GM20000 (cell line): ENCODE measurements at regions not wholly inside any gene's neighbourhood (a gene's known extent, or its start where the extent isn't known, plus 50 kb on each side); places are given as distances from the start of the nearest gene placed in this dataset.

Experiments
- DNase-seq: peaks from one replicate; pipeline ENCODE4 v3.0.0; 2012; ENCODE audit warnings: low spot score
- TF ChIP-seq, protein P1 (sequence below): IDR thresholded peaks from 2 replicates; pipeline ENCODE4 v1.5.1; 2012; ENCODE audit warnings: mild to moderate bottlenecking, control low read depth; ENCODE audit errors: extremely low read depth, missing control alignments

DNA sequence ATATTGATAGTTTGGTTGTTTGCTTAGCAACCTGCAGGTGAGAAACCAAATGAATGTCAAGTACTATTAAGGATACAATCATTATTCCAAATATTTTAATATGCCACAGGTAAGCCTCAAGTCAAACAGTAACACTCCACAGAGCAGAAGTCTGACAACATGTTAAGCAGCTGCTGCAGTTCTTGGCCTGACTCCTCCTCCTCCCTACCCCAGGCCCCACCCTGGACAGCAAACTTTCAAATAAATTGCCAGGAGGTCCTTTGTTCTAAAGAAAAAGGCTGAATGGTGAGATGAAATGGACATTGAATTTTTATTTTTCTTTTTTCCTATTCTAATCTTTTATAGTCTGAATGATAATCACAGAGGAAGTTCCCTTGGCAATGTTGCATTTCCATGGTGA lies 260.0 kb upstream of the POU2AF2 start:
- TF ChIP-seq, protein P1, sequence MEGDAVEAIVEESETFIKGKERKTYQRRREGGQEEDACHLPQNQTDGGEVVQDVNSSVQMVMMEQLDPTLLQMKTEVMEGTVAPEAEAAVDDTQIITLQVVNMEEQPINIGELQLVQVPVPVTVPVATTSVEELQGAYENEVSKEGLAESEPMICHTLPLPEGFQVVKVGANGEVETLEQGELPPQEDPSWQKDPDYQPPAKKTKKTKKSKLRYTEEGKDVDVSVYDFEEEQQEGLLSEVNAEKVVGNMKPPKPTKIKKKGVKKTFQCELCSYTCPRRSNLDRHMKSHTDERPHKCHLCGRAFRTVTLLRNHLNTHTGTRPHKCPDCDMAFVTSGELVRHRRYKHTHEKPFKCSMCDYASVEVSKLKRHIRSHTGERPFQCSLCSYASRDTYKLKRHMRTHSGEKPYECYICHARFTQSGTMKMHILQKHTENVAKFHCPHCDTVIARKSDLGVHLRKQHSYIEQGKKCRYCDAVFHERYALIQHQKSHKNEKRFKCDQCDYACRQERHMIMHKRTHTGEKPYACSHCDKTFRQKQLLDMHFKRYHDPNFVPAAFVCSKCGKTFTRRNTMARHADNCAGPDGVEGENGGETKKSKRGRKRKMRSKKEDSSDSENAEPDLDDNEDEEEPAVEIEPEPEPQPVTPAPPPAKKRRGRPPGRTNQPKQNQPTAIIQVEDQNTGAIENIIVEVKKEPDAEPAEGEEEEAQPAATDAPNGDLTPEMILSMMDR: no peak
- no peak for DNase-seq

DNA sequence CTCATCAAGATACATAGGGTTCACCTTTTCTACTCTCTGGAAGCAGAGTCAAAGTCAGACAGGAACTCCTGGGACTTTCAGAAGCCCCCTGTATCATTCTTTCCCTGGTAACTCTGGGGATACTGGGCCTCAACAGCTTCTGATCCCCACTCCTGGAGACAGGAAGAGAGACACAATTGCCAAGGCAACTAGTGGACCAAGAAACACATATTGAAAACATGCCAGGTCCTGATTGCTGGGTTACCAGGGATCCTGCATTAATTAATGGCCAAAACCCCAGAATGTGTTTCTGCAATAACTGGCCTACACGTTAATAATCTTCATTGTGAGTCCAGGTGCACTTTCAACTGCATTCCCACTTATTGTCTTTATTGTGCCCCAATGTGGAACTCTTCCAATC lies 260.8 kb upstream of the POU2AF2 start:
- TF ChIP-seq, protein P1: no peak
- no peak for DNase-seq

DNA sequence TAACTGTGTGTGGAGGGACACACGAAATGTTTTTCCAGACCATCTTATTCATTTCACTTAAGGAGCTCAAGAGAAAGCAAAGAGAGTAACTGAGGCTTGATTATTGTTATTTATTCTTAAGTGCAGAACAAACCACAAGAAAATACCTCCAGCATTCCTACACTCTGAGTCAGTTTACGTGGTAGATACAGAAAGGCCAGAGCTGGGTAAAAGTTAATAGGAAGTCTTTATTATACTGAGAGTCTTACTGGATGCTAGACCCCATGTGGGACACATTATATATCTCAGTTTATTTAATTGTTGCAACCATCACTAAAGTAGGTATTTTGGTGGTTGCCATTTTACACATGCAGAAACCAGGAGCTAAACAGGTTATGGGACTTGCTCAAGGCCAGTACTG lies 261.4 kb upstream of the POU2AF2 start:
- TF ChIP-seq, protein P1: no peak
- DNase-seq: no peak

DNA sequence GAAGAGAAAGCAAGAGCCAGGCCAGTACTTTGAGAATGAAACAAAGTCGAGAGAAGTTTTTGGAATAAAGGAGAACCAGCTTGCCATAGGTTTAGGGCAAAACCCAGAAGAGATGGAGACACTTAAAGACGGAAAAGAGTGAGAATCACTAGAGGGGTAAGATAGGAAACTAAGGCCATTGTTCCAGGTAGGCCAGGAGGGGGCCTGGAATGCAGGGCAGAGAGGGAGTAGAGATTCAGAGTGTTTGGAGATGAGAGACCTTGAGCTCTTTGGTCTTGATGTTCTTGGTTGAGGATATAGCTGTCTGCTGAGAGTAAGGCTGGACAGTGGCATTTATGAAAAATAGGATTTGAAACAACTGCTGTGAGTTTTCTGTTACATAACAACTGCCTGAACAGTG lies 263.3 kb upstream of the POU2AF2 start:
- no peak for DNase-seq

DNA sequence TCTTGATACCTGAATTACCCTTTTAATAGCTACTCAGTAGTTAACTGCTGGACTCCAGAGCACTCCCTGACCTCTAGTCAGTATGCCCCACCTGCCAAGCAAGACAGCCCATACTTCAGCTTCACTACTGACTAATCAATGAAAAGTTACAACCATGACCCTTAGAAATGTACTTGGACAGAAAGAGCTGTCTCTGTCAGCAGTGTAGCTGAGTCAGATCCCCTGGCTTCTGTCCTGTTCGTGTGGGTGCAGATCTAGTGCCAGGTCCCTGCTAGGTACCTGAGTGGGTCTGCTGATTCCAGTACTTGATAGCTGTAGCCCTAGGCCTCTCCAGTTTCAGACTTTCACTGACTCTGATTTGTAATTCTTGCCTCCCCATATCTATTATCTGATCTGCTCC lies 265.8 kb upstream of the POU2AF2 start:
- DNase-seq: no peak
- TF ChIP-seq, protein P1: no peak

More for the DNA sequence above, 263.3 kb upstream of the POU2AF2 start:
- TF ChIP-seq, protein P1: no peak

DNA sequence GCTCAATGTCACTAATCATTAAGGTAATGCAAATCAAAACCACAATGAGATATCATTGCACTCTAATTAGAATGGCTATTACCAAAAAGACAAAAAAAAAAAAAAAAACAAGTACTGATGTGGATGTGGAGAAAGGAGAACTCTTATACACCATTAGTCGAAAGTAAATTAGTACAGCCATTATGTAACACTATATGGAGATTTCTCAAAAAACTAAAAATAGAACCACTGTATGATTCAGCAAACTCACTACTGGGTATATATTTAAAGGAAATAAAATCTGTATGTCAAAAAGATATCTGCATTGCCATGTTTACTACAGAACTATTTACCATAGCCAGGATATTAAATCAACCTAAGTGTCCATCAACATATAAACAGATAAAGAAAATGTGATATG lies 265.4 kb upstream of the ARHGAP20 start:
- TF ChIP-seq, protein P1: no peak
- no peak for DNase-seq

DNA sequence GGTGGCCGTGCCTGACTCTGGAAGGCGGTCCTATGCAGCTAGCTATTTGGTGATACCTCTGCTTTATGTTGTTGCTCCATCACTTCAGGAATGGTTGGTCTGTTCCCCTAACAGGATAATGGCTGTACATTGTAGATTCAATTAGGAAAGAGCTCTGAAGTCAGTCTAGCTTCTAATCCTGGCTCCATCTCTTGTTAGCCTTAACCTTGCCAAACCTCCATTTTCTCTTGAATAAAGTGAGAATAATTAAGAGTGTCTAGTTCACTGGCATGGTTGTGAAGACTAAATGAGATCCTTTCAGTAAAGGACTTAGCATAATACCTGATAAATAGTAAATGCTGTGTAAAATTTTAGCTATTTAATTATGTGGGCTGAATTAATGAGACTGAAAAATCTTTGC lies 262.5 kb upstream of the ARHGAP20 start:
- no peak for DNase-seq
- TF ChIP-seq, protein P1: no peak
